Peyer's patch (tissue), 4 donors: ENCODE measurements at regions not wholly inside any gene's neighbourhood (a gene's known extent, or its start where the extent isn't known, plus 50 kb on each side); places are given as distances from the start of the nearest gene placed in this dataset.

Experiments used
- POLR2A ChIP-seq, 2 donors: fragments of 450-650 bp; IDR thresholded peaks; one replicate each; pipeline ENCODE4 v1.5.1; 2017; ENCODE audit warnings: antibody characterized with exemption in 2 of 2, mild to moderate bottlenecking in 2 of 2, moderate library complexity in 2 of 2
- TF ChIP-seq, protein P1 (sequence below), 6 experiments: fragments of 450-650 bp in 4 of 6; fragments of 200-600 bp in 2 of 6; sonication (generic) in 1 of 6; IDR thresholded peaks; one replicate each; pipeline ENCODE4 v1.5.1; 2017 to 2019; ENCODE audit warnings: antibody characterized with exemption in 6 of 6, mild to moderate bottlenecking in 3 of 6, moderate library complexity in 1 of 6

DNA sequence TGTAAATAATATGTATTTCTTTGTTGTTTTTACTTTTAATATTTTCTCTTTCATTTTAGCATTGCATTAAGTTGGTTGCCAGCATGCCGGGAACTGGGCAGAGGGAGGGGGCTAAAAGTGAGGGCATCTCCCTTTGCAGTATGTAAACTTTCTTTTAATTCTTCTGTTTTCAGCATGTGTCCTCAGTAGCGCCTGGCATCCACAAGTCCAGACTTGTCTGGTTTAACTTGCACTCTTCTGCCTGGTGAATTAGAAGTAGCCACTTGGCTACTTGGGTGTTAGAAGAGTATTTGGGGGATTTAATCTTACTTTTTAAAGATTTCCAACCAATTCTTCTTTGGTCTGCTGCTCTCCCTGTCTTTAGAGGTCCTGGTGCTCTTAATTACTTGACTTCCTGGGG is 117.2 kb upstream of the SCAF11 start:
- TF ChIP-seq, protein P1, sequence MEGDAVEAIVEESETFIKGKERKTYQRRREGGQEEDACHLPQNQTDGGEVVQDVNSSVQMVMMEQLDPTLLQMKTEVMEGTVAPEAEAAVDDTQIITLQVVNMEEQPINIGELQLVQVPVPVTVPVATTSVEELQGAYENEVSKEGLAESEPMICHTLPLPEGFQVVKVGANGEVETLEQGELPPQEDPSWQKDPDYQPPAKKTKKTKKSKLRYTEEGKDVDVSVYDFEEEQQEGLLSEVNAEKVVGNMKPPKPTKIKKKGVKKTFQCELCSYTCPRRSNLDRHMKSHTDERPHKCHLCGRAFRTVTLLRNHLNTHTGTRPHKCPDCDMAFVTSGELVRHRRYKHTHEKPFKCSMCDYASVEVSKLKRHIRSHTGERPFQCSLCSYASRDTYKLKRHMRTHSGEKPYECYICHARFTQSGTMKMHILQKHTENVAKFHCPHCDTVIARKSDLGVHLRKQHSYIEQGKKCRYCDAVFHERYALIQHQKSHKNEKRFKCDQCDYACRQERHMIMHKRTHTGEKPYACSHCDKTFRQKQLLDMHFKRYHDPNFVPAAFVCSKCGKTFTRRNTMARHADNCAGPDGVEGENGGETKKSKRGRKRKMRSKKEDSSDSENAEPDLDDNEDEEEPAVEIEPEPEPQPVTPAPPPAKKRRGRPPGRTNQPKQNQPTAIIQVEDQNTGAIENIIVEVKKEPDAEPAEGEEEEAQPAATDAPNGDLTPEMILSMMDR (IDR thresholded peaks at IDR 0.05), result no peak
- no peak for TF ChIP-seq POLR2A (IDR thresholded peaks at IDR 0.05)
